ENCODE measurements at regions not wholly inside any gene's neighbourhood (a gene's known extent, or its start where the extent isn't known, plus 50 kb on each side); places are given as distances from the start of the nearest gene placed in this dataset.

- Histone ChIP-seq H3K27me3 (ENCODE audit: insufficient read depth, low read length, poor library complexity, severe bottlenecking) (no peaks in the 10 kb centered on the region), H3K36me3 (ENCODE audit: insufficient read depth, low read length) (no peaks in the 10 kb centered on the region), H3K9me3 (ENCODE audit: low read length) (no peaks in the 10 kb centered on the region), H3K4me3 (ENCODE audit: low read length) (no peak overlapping the region), H3K27ac (ENCODE audit: low read depth, low read length) (no peak overlapping the region), H3K4me1 (ENCODE audit: insufficient read depth, low read length) (no peaks in the 10 kb centered on the region)
- Mint-ChIP-seq H3K36me3 (no peaks in the 10 kb centered on the region), H3K27me3 (no peaks in the 10 kb centered on the region), H3K27ac (no peak overlapping the region), H3K4me1 (no peaks in the 10 kb centered on the region), H3K4me3 (no peak overlapping the region), H3K9me3 (peaks cover 5 to 14% (median 10%) of the 10 kb centered on the region in 5 donors)
- CTCF ChIA-PET = no interaction called here
- no peak for DNase-seq
- POLR2A ChIA-PET = no interaction called here
These were observed 265.4 kb upstream of the SLC7A11 start for GRCh38 chr4:138507522-138507921.

GRCh38 chr4:138501614-138502013 is 259.5 kb upstream of the SLC7A11 start:
- ChIA-PET POLR2A (no interaction called here), CTCF (no interaction called here)
- no peaks in the 10 kb centered on the region for H3K9me3 ChIP-seq (ENCODE audit: low read length)
- H3K4me1 Mint-ChIP-seq = no peaks in the 10 kb centered on the region
- H3K27ac Mint-ChIP-seq = no peak overlapping the region
- peaks cover 11 to 25% (median 16%) of the 10 kb centered on the region in 5 donors for H3K9me3 Mint-ChIP-seq
- H3K27me3 ChIP-seq (ENCODE audit: insufficient read depth, low read length, poor library complexity, severe bottlenecking) = no peaks in the 10 kb centered on the region
- H3K4me3 ChIP-seq (ENCODE audit: low read length) = no peak overlapping the region
- no peaks in the 10 kb centered on the region for H3K36me3 Mint-ChIP-seq
- no peak overlapping the region for H3K27ac ChIP-seq (ENCODE audit: low read depth, low read length)
- no peak for DNase-seq
- no peak overlapping the region for H3K4me3 Mint-ChIP-seq
- no peaks in the 10 kb centered on the region for H3K4me1 ChIP-seq (ENCODE audit: insufficient read depth, low read length)
- no peaks in the 10 kb centered on the region for H3K27me3 Mint-ChIP-seq
- H3K36me3 ChIP-seq (ENCODE audit: insufficient read depth, low read length) = no peaks in the 10 kb centered on the region

DNA sequence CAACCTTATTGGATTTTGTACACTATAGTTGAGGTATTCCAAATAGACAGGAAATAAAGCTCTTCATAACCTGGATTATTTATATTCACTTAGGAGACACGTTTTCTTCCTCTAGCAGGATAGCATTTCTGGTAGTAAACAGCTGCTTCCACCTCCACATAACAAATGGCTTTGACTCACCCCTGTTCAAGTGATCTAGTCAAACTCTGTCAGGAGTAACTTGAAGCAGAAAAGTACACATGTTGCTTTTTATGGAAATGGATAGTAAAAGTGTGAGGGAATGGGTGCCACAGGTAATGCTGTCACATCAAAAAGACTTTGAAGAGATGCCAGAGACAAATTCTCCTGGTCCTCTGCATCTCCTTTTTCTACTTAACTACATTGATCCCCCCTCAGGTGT is 258.7 kb upstream of the SLC7A11 start:
- no peaks in the 10 kb centered on the region for H3K27me3 Mint-ChIP-seq
- no peak overlapping the region for H3K4me3 Mint-ChIP-seq
- no peak overlapping the region for H3K27ac Mint-ChIP-seq
- Histone ChIP-seq H3K27me3 (ENCODE audit: insufficient read depth, low read length, poor library complexity, severe bottlenecking) (no peaks in the 10 kb centered on the region), H3K4me3 (ENCODE audit: low read length) (no peak overlapping the region), H3K4me1 (ENCODE audit: insufficient read depth, low read length) (no peaks in the 10 kb centered on the region), H3K9me3 (ENCODE audit: low read length) (no peaks in the 10 kb centered on the region), H3K36me3 (ENCODE audit: insufficient read depth, low read length) (no peaks in the 10 kb centered on the region), H3K27ac (ENCODE audit: low read depth, low read length) (no peak overlapping the region)
- H3K4me1 Mint-ChIP-seq = no peaks in the 10 kb centered on the region
- no peaks in the 10 kb centered on the region for H3K36me3 Mint-ChIP-seq
- H3K9me3 Mint-ChIP-seq = peaks cover 11 to 21% (median 14%) of the 10 kb centered on the region in 5 donors
- ChIA-PET POLR2A (no interaction called here), CTCF (no interaction called here)
- no peak for DNase-seq

GRCh38 chr4:138499627-138500026 is 257.5 kb upstream of the SLC7A11 start:
- Histone ChIP-seq H3K27ac (ENCODE audit: low read depth, low read length) (no peak overlapping the region), H3K4me1 (ENCODE audit: insufficient read depth, low read length) (no peaks in the 10 kb centered on the region), H3K27me3 (ENCODE audit: insufficient read depth, low read length, poor library complexity, severe bottlenecking) (no peaks in the 10 kb centered on the region), H3K9me3 (ENCODE audit: low read length) (no peaks in the 10 kb centered on the region), H3K4me3 (ENCODE audit: low read length) (no peak overlapping the region), H3K36me3 (ENCODE audit: insufficient read depth, low read length) (no peaks in the 10 kb centered on the region)
- H3K27ac Mint-ChIP-seq = no peak overlapping the region
- no peaks in the 10 kb centered on the region for H3K4me1 Mint-ChIP-seq
- CTCF ChIA-PET = no interaction called here
- H3K27me3 Mint-ChIP-seq = no peaks in the 10 kb centered on the region
- peaks cover 5 to 19% (median 14%) of the 10 kb centered on the region in 5 donors for H3K9me3 Mint-ChIP-seq
- H3K4me3 Mint-ChIP-seq = no peak overlapping the region
- no peaks in the 10 kb centered on the region for H3K36me3 Mint-ChIP-seq
- POLR2A ChIA-PET = no interaction called here
- no peak for DNase-seq

DNA sequence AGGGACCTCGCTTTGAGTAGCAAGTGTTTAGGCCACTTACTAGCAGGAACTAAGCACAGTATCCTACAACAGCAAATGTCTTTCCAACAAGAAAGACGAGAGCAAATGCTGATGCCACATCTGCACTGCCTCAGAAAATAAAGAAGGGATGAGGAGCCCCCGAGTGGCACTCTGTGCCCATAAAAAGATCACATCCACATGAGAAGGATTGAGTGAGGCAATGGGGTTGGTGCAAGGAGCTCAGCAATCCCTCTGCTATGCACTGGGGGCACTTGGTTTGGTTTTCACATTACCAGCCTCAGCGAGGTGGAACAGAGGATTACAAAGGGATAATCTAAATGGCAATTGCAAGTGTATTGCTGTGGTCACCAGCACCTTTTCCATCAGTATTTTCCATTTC is 252.8 kb upstream of the SLC7A11 start:
- ChIA-PET CTCF (no interaction called here), POLR2A (no interaction called here)
- Mint-ChIP-seq H3K4me1 (no peaks in the 10 kb centered on the region), H3K36me3 (no peaks in the 10 kb centered on the region), H3K9me3 (peaks cover 0 to 17% (median 11%) of the 10 kb centered on the region in 5 donors), H3K4me3 (no peak overlapping the region), H3K27me3 (no peaks in the 10 kb centered on the region), H3K27ac (no peak overlapping the region)
- Histone ChIP-seq H3K27me3 (ENCODE audit: insufficient read depth, low read length, poor library complexity, severe bottlenecking) (no peaks in the 10 kb centered on the region), H3K9me3 (ENCODE audit: low read length) (no peaks in the 10 kb centered on the region), H3K36me3 (ENCODE audit: insufficient read depth, low read length) (no peaks in the 10 kb centered on the region), H3K4me3 (ENCODE audit: low read length) (no peak overlapping the region), H3K4me1 (ENCODE audit: insufficient read depth, low read length) (no peaks in the 10 kb centered on the region), H3K27ac (ENCODE audit: low read depth, low read length) (no peak overlapping the region)
- no peak for DNase-seq

GRCh38 chr4:138494116-138494515 is 252.0 kb upstream of the SLC7A11 start:
- H3K9me3 Mint-ChIP-seq = peaks cover 0 to 12% (median 7%) of the 10 kb centered on the region in 5 donors
- H3K4me3 Mint-ChIP-seq = no peak overlapping the region
- ChIA-PET POLR2A (interaction anchor here (0.7 kb wide), 1 partner anchor 19 kb away, joined by 3 read pairs; no protein-coding TSS in a partner anchor), CTCF (no interaction called here)
- H3K36me3 Mint-ChIP-seq = no peaks in the 10 kb centered on the region
- no peaks in the 10 kb centered on the region for H3K36me3 ChIP-seq (ENCODE audit: insufficient read depth, low read length)
- DNase-seq = no peak
- H3K4me3 ChIP-seq (ENCODE audit: low read length) = no peak overlapping the region
- H3K27me3 Mint-ChIP-seq = no peaks in the 10 kb centered on the region
- no peaks in the 10 kb centered on the region for H3K27me3 ChIP-seq (ENCODE audit: insufficient read depth, low read length, poor library complexity, severe bottlenecking)
- H3K27ac Mint-ChIP-seq = no peak overlapping the region
- H3K4me1 Mint-ChIP-seq = no peaks in the 10 kb centered on the region
- no peaks in the 10 kb centered on the region for H3K4me1 ChIP-seq (ENCODE audit: insufficient read depth, low read length)
- H3K27ac ChIP-seq (ENCODE audit: low read depth, low read length) = no peak overlapping the region
- no peaks in the 10 kb centered on the region for H3K9me3 ChIP-seq (ENCODE audit: low read length)

GRCh38 chr4:138492176-138492575 is 250.0 kb upstream of the SLC7A11 start:
- no peak overlapping the region for H3K27ac ChIP-seq (ENCODE audit: low read depth, low read length)
- H3K27me3 ChIP-seq (ENCODE audit: insufficient read depth, low read length, poor library complexity, severe bottlenecking) = no peaks in the 10 kb centered on the region
- no peaks in the 10 kb centered on the region for H3K9me3 ChIP-seq (ENCODE audit: low read length)
- ChIA-PET POLR2A (no interaction called here), CTCF (no interaction called here)
- no peaks in the 10 kb centered on the region for H3K27me3 Mint-ChIP-seq
- no peak overlapping the region for H3K27ac Mint-ChIP-seq
- peaks cover 0 to 8% (median 2%) of the 10 kb centered on the region in 5 donors for H3K9me3 Mint-ChIP-seq
- H3K4me1 ChIP-seq (ENCODE audit: insufficient read depth, low read length) = no peaks in the 10 kb centered on the region
- H3K4me1 Mint-ChIP-seq = no peaks in the 10 kb centered on the region
- DNase-seq = no peak
- H3K36me3 ChIP-seq (ENCODE audit: insufficient read depth, low read length) = no peaks in the 10 kb centered on the region
- no peak overlapping the region for H3K4me3 ChIP-seq (ENCODE audit: low read length)
- no peak overlapping the region for H3K4me3 Mint-ChIP-seq
- no peaks in the 10 kb centered on the region for H3K36me3 Mint-ChIP-seq

DNA sequence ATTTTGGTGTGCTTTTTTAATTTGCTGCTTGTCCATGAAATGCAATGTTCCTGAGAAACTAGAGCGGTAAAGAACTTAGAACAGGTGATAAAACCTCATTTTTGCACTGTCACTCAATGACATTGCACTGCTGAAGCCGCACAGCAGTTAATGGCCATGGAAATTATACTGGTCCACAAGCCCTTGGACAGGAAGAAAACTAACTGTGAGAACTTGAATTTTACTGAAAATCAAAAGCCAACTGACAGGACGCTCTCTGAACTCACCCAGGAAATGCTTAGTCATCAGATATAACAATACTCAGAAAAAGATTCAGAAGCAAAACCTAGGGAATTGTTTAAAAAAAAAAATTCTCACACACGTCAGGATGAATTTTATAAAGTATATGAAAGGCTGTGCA is 246.4 kb upstream of the SLC7A11 start:
- no peaks in the 10 kb centered on the region for H3K36me3 ChIP-seq (ENCODE audit: insufficient read depth, low read length)
- POLR2A ChIA-PET = no interaction called here

GRCh38 chr4:138487670-138488069 is 245.5 kb upstream of the SLC7A11 start:
- no peak for DNase-seq
- Mint-ChIP-seq H3K27me3 (no peaks in the 10 kb centered on the region), H3K4me3 (no peak overlapping the region), H3K9me3 (peaks cover 0 to 6% (median 2%) of the 10 kb centered on the region in 5 donors), H3K36me3 (no peaks in the 10 kb centered on the region), H3K4me1 (no peaks in the 10 kb centered on the region), H3K27ac (no peak overlapping the region)
- Histone ChIP-seq H3K4me1 (ENCODE audit: insufficient read depth, low read length) (no peaks in the 10 kb centered on the region), H3K36me3 (ENCODE audit: insufficient read depth, low read length) (no peaks in the 10 kb centered on the region), H3K9me3 (ENCODE audit: low read length) (no peaks in the 10 kb centered on the region), H3K27me3 (ENCODE audit: insufficient read depth, low read length, poor library complexity, severe bottlenecking) (no peaks in the 10 kb centered on the region), H3K4me3 (ENCODE audit: low read length) (no peak overlapping the region), H3K27ac (ENCODE audit: low read depth, low read length) (no peak overlapping the region)
- ChIA-PET CTCF (interaction anchor here (0.7 kb wide), 1 partner anchor 319 kb away, joined by 3 read pairs; no protein-coding TSS in a partner anchor), POLR2A (no interaction called here)

More for the DNA sequence above, 246.4 kb upstream of the SLC7A11 start:
- H3K4me1 Mint-ChIP-seq = no peaks in the 10 kb centered on the region
- H3K4me3 ChIP-seq (ENCODE audit: low read length) = no peak overlapping the region
- no peak overlapping the region for H3K27ac Mint-ChIP-seq
- H3K4me3 Mint-ChIP-seq = no peak overlapping the region
- H3K9me3 Mint-ChIP-seq = peaks cover 0 to 5% (median 2%) of the 10 kb centered on the region in 5 donors
- no peak overlapping the region for H3K27ac ChIP-seq (ENCODE audit: low read depth, low read length)
- H3K27me3 Mint-ChIP-seq = no peaks in the 10 kb centered on the region
- CTCF ChIA-PET = no interaction called here
- no peaks in the 10 kb centered on the region for H3K9me3 ChIP-seq (ENCODE audit: low read length)
- H3K27me3 ChIP-seq (ENCODE audit: insufficient read depth, low read length, poor library complexity, severe bottlenecking) = no peaks in the 10 kb centered on the region
- DNase-seq = no peak
- no peaks in the 10 kb centered on the region for H3K36me3 Mint-ChIP-seq
- H3K4me1 ChIP-seq (ENCODE audit: insufficient read depth, low read length) = no peaks in the 10 kb centered on the region

All from CD8-positive, alpha-beta memory T cell (primary cell).